ENCODE measurements at regions not wholly inside any gene's neighbourhood (a gene's known extent, or its start where the extent isn't known, plus 50 kb on each side); places are given as distances from the start of the nearest gene placed in this dataset.
"Not testable (repeated sequence)": the region's sequence is repeated elsewhere in the genome, so short reads cannot be mapped to it uniquely, and the experiment has no call there.

GRCh38 chr2:122077114-122077513 is 321.7 kb downstream of the TSN start:
- DNase-seq (ENCODE audit: low read depth in 4 of 6, low spot score in 6 of 6) = no peak
- Histone ChIP-seq H3K27me3 (ENCODE audit: control insufficient read depth, insufficient read depth, low read length) (no peaks in the 10 kb centered on the region), H3K27ac (ENCODE audit: low read depth, low read length) (no peak overlapping the region), H3K4me3 (ENCODE audit: low read depth, low read length) (no peak overlapping the region), H3K4me1 (ENCODE audit: control insufficient read depth, insufficient read depth, low read length) (no peaks in the 10 kb centered on the region), H3K9me3 (ENCODE audit: control insufficient read depth, insufficient read depth, low read length) (no peaks in the 10 kb centered on the region), H3K36me3 (ENCODE audit: control insufficient read depth, insufficient read depth, low read length) (no peaks in the 10 kb centered on the region)
- WGBS (ENCODE audit: insufficient coverage) = 97% methylated on average over 3 of the region's 3 CpGs

DNA sequence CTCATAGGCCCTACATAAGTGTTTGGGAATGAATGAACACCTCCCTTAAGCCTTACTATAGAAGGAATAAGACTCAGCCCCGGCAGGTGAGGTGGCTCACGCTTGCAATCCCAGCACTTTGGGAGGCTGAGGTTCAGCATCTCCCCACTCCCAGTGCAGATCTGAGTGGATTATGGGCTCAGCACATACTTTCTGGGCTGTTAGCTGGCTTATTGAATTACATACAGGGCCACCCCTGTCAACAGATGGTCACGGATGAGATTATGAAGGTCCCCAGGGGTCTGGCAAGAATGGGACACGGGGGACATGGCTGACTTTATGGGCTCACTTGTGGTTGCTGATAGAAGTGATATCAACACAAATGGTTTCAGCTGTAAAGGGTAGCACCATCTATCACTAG is 322.3 kb downstream of the TSN start:
- no peaks in the 10 kb centered on the region for H3K36me3 ChIP-seq (ENCODE audit: control insufficient read depth, insufficient read depth, low read length)
- H3K4me1 ChIP-seq (ENCODE audit: control insufficient read depth, insufficient read depth, low read length) = no peaks in the 10 kb centered on the region
- H3K9me3 ChIP-seq (ENCODE audit: control insufficient read depth, insufficient read depth, low read length) = no peaks in the 10 kb centered on the region
- H3K27me3 ChIP-seq (ENCODE audit: control insufficient read depth, insufficient read depth, low read length) = no peaks in the 10 kb centered on the region
- 87% methylated on average over 3 of the region's 4 CpGs for WGBS (ENCODE audit: insufficient coverage)
- no peak overlapping the region for H3K27ac ChIP-seq (ENCODE audit: low read depth, low read length)
- H3K4me3 ChIP-seq (ENCODE audit: low read depth, low read length) = no peak overlapping the region
- DNase-seq (ENCODE audit: low read depth in 4 of 6, low spot score in 6 of 6) = no peak

DNA sequence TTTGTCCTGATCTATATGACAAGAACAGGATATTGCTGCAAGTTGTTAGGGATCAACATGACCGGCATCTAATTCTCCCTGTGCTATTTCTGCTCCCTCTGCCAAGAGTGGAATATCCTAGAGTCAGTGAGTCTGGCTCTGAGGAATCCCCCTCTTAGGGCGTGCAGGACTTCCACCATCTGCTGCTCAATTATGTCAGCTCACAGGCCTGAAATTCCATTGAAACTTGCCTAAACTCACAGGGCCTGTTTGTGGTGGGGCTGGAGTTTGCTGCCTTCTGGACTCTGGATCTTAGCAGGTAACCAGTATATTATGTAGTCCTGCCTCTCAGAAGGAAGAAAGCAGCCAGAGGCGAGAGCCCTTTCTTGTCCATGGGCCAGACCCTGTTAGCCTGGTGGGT is 323.0 kb downstream of the TSN start:
- peak in 1 of 6 donors; percentile 58 for DNase-seq (ENCODE audit: low read depth in 4 of 6, low spot score in 6 of 6)
- H3K27me3 ChIP-seq (ENCODE audit: control insufficient read depth, insufficient read depth, low read length) = no peaks in the 10 kb centered on the region

DNA sequence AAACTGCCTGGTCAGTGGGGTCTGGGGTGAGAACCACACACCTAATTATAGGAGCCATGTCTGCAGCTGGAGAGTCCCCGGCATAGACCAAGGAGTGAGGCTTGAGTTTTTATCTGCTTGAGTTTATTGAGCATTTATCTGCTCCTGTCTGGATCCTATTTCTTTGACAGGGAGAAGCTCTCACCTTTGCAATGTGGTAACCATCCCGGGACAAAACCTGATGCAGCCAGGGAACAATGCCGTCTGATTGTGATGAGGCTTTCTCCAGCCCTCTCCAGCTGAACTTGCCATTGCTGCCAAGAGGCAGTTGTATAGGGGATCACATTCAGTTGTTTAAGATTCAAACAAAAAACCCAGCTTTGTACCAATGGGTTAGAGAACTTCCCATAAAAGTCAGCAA is 324.4 kb downstream of the TSN start:
- no peaks in the 10 kb centered on the region for H3K9me3 ChIP-seq (ENCODE audit: control insufficient read depth, insufficient read depth, low read length)
- WGBS (ENCODE audit: insufficient coverage) = 67% methylated on average over 1 of the region's 3 CpGs
- no peak overlapping the region for H3K4me3 ChIP-seq (ENCODE audit: low read depth, low read length)

More for the DNA sequence above, 323.0 kb downstream of the TSN start:
- Histone ChIP-seq H3K36me3 (ENCODE audit: control insufficient read depth, insufficient read depth, low read length) (no peaks in the 10 kb centered on the region), H3K4me1 (ENCODE audit: control insufficient read depth, insufficient read depth, low read length) (no peaks in the 10 kb centered on the region), H3K4me3 (ENCODE audit: low read depth, low read length) (no peak overlapping the region), H3K9me3 (ENCODE audit: control insufficient read depth, insufficient read depth, low read length) (no peaks in the 10 kb centered on the region), H3K27ac (ENCODE audit: low read depth, low read length) (no peak overlapping the region)
- WGBS (ENCODE audit: insufficient coverage) = 71% methylated on average over 1 of the region's 3 CpGs

DNA sequence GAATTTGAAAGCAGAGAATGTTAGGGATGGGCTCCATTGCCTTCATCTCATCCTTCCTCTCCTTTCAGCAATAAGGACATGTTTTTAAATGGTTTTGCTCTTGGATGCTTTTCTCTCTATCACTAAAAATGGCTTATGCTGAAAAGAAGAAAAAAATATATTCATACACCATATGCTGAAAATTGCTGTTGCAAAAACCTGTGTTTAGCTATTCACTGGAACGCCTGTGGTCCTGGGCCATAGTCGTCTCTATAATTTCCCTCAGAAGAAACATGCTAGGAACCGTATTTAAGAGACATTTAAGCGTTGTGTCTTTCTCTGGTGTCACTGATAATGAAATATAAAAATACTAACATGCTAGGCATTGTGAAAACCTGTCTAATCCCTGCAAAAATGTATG is 324.9 kb downstream of the TSN start:
- H3K27me3 ChIP-seq (ENCODE audit: control insufficient read depth, insufficient read depth, low read length) = no peaks in the 10 kb centered on the region
- no peaks in the 10 kb centered on the region for H3K4me1 ChIP-seq (ENCODE audit: control insufficient read depth, insufficient read depth, low read length)
- peak in 2 of 6 donors; percentile 52 to 57 for DNase-seq (ENCODE audit: low read depth in 4 of 6, low spot score in 6 of 6)
- no CpG with 5 or more reads among the region's 4 CpGs for WGBS (ENCODE audit: insufficient coverage)
- no peaks in the 10 kb centered on the region for H3K36me3 ChIP-seq (ENCODE audit: control insufficient read depth, insufficient read depth, low read length)
- H3K9me3 ChIP-seq (ENCODE audit: control insufficient read depth, insufficient read depth, low read length) = no peaks in the 10 kb centered on the region
- no peak overlapping the region for H3K4me3 ChIP-seq (ENCODE audit: low read depth, low read length)
- no peak overlapping the region for H3K27ac ChIP-seq (ENCODE audit: low read depth, low read length)

More for the DNA sequence above, 324.4 kb downstream of the TSN start:
- no peaks in the 10 kb centered on the region for H3K36me3 ChIP-seq (ENCODE audit: control insufficient read depth, insufficient read depth, low read length)
- no peak overlapping the region for H3K27ac ChIP-seq (ENCODE audit: low read depth, low read length)
- H3K27me3 ChIP-seq (ENCODE audit: control insufficient read depth, insufficient read depth, low read length) = no peaks in the 10 kb centered on the region
- DNase-seq (ENCODE audit: low read depth in 4 of 6, low spot score in 6 of 6) = no peak
- no peaks in the 10 kb centered on the region for H3K4me1 ChIP-seq (ENCODE audit: control insufficient read depth, insufficient read depth, low read length)

GRCh38 chr2:122080871-122081270 is 325.4 kb downstream of the TSN start:
- Histone ChIP-seq H3K9me3 (ENCODE audit: control insufficient read depth, insufficient read depth, low read length) (no peaks in the 10 kb centered on the region), H3K4me3 (ENCODE audit: low read depth, low read length) (no peak overlapping the region), H3K27ac (ENCODE audit: low read depth, low read length) (no peak overlapping the region), H3K4me1 (ENCODE audit: control insufficient read depth, insufficient read depth, low read length) (no peaks in the 10 kb centered on the region), H3K36me3 (ENCODE audit: control insufficient read depth, insufficient read depth, low read length) (no peaks in the 10 kb centered on the region), H3K27me3 (ENCODE audit: control insufficient read depth, insufficient read depth, low read length) (no peaks in the 10 kb centered on the region)
- peak in 1 of 6 donors; percentile 70 for DNase-seq (ENCODE audit: low read depth in 4 of 6, low spot score in 6 of 6)
- WGBS (ENCODE audit: insufficient coverage) = no CpG with 5 or more reads among the region's 2 CpGs

DNA sequence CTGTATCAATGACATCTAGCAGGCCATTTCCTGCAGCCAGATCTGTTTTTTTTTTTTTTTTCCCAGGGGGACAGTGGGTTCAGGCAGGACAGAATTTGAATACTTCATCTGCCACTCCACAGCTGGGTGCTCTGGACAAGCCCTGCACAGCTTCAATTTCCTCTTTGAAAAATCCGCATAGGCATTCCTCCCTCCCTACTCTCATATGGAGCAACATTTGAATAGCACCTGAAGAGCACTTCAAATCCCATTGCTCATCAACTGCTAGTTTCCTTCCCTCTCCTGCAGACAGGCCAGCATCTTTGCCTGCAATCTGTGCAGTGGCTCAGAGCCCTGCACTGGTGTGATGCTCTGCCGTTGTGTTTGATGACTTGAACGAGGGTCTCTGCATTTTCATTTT is 326.3 kb downstream of the TSN start:
- Histone ChIP-seq H3K27me3 (ENCODE audit: control insufficient read depth, insufficient read depth, low read length) (no peaks in the 10 kb centered on the region), H3K27ac (ENCODE audit: low read depth, low read length) (no peak overlapping the region), H3K36me3 (ENCODE audit: control insufficient read depth, insufficient read depth, low read length) (no peaks in the 10 kb centered on the region), H3K4me3 (ENCODE audit: low read depth, low read length) (no peak overlapping the region), H3K9me3 (ENCODE audit: control insufficient read depth, insufficient read depth, low read length) (no peaks in the 10 kb centered on the region), H3K4me1 (ENCODE audit: control insufficient read depth, insufficient read depth, low read length) (no peaks in the 10 kb centered on the region)
- WGBS (ENCODE audit: insufficient coverage) = 53% methylated on average over 3 of the region's 3 CpGs
- DNase-seq (ENCODE audit: low read depth in 4 of 6, low spot score in 6 of 6) = peak in 2 of 6 donors; percentile 35 to 82

DNA sequence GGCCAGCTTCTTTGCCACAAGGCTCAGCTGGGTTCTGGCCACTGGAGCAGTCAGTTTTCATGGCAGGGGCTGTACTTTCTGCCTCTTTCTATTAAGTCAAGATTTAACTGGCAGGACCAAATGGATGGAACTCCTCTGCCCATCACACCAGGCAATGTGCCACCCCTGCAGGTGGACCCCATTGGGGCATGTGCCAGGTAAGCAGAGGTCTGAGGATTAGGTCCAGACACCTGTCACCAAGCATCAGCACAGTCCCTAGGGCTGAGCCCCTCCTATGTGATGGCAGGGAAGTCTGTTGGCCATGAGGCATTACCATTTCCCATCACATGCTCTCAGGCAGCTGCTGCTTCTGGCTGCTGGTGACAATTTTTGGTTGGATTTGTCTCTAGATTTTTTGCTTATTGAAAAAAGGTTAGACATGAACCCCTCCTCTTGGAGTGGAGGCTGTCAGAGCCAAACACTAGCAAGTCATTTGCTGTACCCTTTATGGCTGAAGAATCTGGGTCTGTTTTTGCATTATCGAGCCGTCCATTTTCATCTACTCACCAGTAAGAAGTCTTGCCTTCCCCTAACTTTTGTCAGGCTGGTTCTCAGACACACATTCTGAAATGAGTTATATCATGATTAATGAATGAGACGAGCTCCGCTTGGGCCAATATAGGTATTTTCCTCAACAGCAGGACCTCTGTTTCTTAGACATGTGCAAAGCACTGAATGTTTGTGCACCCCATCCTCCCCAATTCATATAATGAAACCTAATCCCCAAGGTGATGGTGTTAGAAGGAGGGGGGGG is 328.0 kb downstream of the TSN start:
- H3K27me3 ChIP-seq (ENCODE audit: control insufficient read depth, insufficient read depth, low read length) = no peaks in the 10 kb centered on the region
- H3K36me3 ChIP-seq (ENCODE audit: control insufficient read depth, insufficient read depth, low read length) = no peaks in the 10 kb centered on the region
- no CpG with 5 or more reads among the region's 4 CpGs for WGBS (ENCODE audit: insufficient coverage)
- H3K9me3 ChIP-seq (ENCODE audit: control insufficient read depth, insufficient read depth, low read length) = no peaks in the 10 kb centered on the region
- no peak overlapping the region for H3K27ac ChIP-seq (ENCODE audit: low read depth, low read length)
- no peaks in the 10 kb centered on the region for H3K4me1 ChIP-seq (ENCODE audit: control insufficient read depth, insufficient read depth, low read length)
- DNase-seq (ENCODE audit: low read depth in 4 of 6, low spot score in 6 of 6) = peak in 1 of 6 donors; percentile 27
- no peak overlapping the region for H3K4me3 ChIP-seq (ENCODE audit: low read depth, low read length)

DNA sequence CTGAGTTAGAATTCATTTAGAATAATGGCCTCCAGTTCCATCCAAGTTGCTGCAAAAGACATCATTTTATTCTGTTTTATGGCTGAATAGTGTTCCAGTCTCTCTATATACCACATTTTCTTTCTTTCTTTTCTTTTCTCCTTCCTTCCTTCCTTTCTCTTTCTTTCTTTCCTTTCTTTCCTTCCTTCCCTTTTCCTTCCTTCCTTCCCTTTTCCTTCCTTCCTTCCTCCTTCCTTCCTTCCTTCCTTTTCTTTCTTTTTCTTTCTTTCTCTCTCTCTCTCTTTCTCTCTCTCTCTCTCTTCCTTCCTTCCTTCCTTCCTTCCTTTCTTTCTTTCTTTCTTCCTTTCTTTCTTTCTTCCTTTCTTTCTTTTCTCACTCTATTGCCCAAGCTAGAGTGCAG is 330.2 kb downstream of the TSN start:
- not testable (repeated sequence) for H3K4me3 ChIP-seq (ENCODE audit: low read depth, low read length); DNase-seq (ENCODE audit: low read depth in 4 of 6, low spot score in 6 of 6); H3K9me3 ChIP-seq (ENCODE audit: control insufficient read depth, insufficient read depth, low read length); H3K4me1 ChIP-seq (ENCODE audit: control insufficient read depth, insufficient read depth, low read length); H3K36me3 ChIP-seq (ENCODE audit: control insufficient read depth, insufficient read depth, low read length); H3K27me3 ChIP-seq (ENCODE audit: control insufficient read depth, insufficient read depth, low read length); H3K27ac ChIP-seq (ENCODE audit: low read depth, low read length)

DNA sequence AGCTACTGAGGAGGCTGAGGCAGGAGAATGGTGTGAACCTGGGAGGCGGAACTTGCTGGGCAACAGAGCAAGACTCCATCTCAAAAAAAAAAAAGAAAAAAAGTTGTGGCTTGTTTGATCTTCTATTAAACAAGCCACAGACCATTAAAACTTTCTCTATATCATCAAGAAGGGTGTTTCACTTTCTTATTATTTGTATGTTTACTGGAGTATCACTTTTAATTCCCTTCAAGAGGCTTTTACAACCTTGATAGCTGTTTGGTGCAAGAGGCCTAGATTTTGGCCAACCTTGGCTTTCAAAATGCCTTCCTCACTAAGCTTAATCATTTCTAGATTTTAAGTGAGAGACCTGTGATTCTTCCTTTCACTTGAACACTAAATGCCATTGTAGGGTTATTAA is 339.1 kb downstream of the TSN start:
- H3K27me3 ChIP-seq (ENCODE audit: control insufficient read depth, insufficient read depth, low read length) = no peaks in the 10 kb centered on the region
- no peaks in the 10 kb centered on the region for H3K9me3 ChIP-seq (ENCODE audit: control insufficient read depth, insufficient read depth, low read length)
- no peaks in the 10 kb centered on the region for H3K4me1 ChIP-seq (ENCODE audit: control insufficient read depth, insufficient read depth, low read length)
- no peak overlapping the region for H3K27ac ChIP-seq (ENCODE audit: low read depth, low read length)
- no CpG with 5 or more reads among the region's 1 CpG for WGBS (ENCODE audit: insufficient coverage)
- H3K4me3 ChIP-seq (ENCODE audit: low read depth, low read length) = no peak overlapping the region
- no peak for DNase-seq (ENCODE audit: low read depth in 4 of 6, low spot score in 6 of 6)
- H3K36me3 ChIP-seq (ENCODE audit: control insufficient read depth, insufficient read depth, low read length) = no peaks in the 10 kb centered on the region

All from spinal cord (tissue), 9 donors.